ENCODE measurements at regions not wholly inside any gene's neighbourhood (a gene's known extent, or its start where the extent isn't known, plus 50 kb on each side); places are given as distances from the start of the nearest gene placed in this dataset.
"Not testable (repeated sequence)": the region's sequence is repeated elsewhere in the genome, so short reads cannot be mapped to it uniquely, and the experiment has no call there.

DNA sequence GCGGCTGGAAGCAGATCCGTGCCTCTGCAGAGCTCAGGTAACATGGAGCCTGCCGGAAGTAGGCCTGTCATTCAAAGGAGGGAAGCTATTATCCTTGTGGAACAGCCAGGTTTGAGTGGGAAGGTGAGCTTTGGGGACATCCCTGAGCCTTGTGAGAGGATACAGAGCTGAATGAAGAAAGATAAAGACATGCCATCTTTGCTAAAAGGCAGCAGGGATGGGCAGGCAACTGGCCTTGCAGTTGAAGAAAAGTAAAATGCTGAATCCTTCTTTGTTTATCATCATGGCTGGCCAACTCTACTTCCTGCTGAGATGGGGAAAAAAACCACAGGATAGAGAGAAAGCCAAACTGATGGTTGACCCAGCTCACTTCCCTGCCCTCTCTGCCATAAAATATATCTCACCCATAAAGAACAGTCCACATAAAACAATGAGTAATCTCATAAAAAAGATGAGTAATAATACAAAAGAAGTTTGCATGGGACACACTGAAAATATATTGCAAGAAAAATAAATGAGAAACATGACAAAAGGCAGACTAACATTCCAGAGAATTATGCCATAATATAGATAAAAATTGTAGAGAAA lies 226.3 kb downstream of the DLEU7 start:
- H3K27ac ChIP-seq (ENCODE audit: insufficient read depth, low read length, poor library complexity, severe bottlenecking), result no peak overlapping the region
- no peaks in the 10 kb centered on the region for H3K9me3 ChIP-seq (ENCODE audit: control insufficient read depth, low read length)
- no peaks in the 10 kb centered on the region for H3K36me3 ChIP-seq (ENCODE audit: control insufficient read depth, insufficient read depth, low read length)
- no peaks in the 10 kb centered on the region for H3K27me3 ChIP-seq (replicated peaks; ENCODE audit: control insufficient read depth, insufficient read depth, low read length, poor library complexity, severe bottlenecking)
- no peaks in the 10 kb centered on the region for H3K4me1 ChIP-seq (ENCODE audit: control insufficient read depth, insufficient read depth, low read length, poor library complexity, severe bottlenecking)
- no peak for DNase-seq
- no peak overlapping the region for H3K4me3 ChIP-seq (ENCODE audit: insufficient read depth, low read depth, low read length, poor library complexity, severe bottlenecking)

- no peaks in the 10 kb centered on the region for H3K4me1 ChIP-seq (ENCODE audit: control insufficient read depth, insufficient read depth, low read length, poor library complexity, severe bottlenecking)
- no peak overlapping the region for H3K4me3 ChIP-seq (ENCODE audit: insufficient read depth, low read depth, low read length, poor library complexity, severe bottlenecking)
- no peak overlapping the region for H3K27ac ChIP-seq (ENCODE audit: insufficient read depth, low read length, poor library complexity, severe bottlenecking)
- H3K9me3 ChIP-seq (ENCODE audit: control insufficient read depth, low read length), result no peaks in the 10 kb centered on the region
- no peaks in the 10 kb centered on the region for H3K27me3 ChIP-seq (replicated peaks; ENCODE audit: control insufficient read depth, insufficient read depth, low read length, poor library complexity, severe bottlenecking)
- H3K36me3 ChIP-seq (ENCODE audit: control insufficient read depth, insufficient read depth, low read length), result no peaks in the 10 kb centered on the region
- DNase-seq, result no peak
These were observed 225.3 kb downstream of the DLEU7 start for GRCh38 chr13:50618206-50618605.

DNA sequence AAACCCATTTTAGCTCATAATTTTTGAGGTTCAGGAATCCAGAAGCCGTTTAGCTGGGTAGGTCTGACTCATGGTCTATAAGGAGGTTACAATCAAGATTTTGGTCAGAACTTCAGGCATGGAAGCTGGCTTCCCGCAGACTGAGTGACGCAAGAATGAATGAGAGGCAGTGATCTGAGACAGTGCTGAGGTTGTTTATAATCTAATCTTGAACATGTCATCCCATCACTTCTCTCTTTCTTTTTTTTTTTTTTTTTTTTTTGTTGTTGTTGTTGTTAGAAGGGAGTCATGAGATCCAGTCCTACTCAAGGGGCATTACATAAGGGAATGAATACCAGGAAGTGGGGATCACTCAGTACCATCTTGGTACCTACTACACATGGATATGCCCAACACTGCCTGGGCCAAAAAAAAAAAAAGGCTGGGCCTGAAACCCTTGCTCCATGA lies 217.4 kb downstream of the DLEU7 start:
- no peaks in the 10 kb centered on the region for H3K36me3 ChIP-seq (ENCODE audit: control insufficient read depth, insufficient read depth, low read length)
- no peak for DNase-seq
- no peak overlapping the region for H3K4me3 ChIP-seq (ENCODE audit: insufficient read depth, low read depth, low read length, poor library complexity, severe bottlenecking)
- H3K4me1 ChIP-seq (ENCODE audit: control insufficient read depth, insufficient read depth, low read length, poor library complexity, severe bottlenecking), result no peaks in the 10 kb centered on the region
- no peak overlapping the region for H3K27ac ChIP-seq (ENCODE audit: insufficient read depth, low read length, poor library complexity, severe bottlenecking)
- H3K27me3 ChIP-seq (replicated peaks; ENCODE audit: control insufficient read depth, insufficient read depth, low read length, poor library complexity, severe bottlenecking), result no peaks in the 10 kb centered on the region
- no peaks in the 10 kb centered on the region for H3K9me3 ChIP-seq (ENCODE audit: control insufficient read depth, low read length)

DNA sequence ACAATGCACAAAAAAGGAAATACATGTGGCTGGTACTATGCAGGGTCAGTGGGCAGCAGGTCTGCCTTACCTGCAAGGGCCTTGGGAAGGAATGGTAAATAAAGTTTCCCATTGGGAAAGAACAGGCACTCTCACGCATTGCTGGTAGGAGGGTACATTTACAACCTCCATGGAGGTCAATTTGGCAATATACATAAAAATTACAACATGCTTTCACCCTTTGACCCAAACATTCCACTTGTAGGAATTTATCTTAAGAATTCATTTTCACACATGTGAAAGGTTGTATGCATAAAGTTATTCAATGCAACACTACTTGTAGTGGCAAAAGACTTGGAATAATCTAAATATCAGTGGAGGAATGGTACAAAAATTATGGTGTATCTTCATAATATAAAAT lies 216.4 kb downstream of the DLEU7 start:
- no peaks in the 10 kb centered on the region for H3K4me1 ChIP-seq (ENCODE audit: control insufficient read depth, insufficient read depth, low read length, poor library complexity, severe bottlenecking)
- no peak overlapping the region for H3K27ac ChIP-seq (ENCODE audit: insufficient read depth, low read length, poor library complexity, severe bottlenecking)
- no peaks in the 10 kb centered on the region for H3K36me3 ChIP-seq (ENCODE audit: control insufficient read depth, insufficient read depth, low read length)
- no peaks in the 10 kb centered on the region for H3K27me3 ChIP-seq (replicated peaks; ENCODE audit: control insufficient read depth, insufficient read depth, low read length, poor library complexity, severe bottlenecking)
- H3K9me3 ChIP-seq (ENCODE audit: control insufficient read depth, low read length), result no peaks in the 10 kb centered on the region
- no peak overlapping the region for H3K4me3 ChIP-seq (ENCODE audit: insufficient read depth, low read depth, low read length, poor library complexity, severe bottlenecking)
- no peak for DNase-seq

GRCh38 chr13:50628512-50628911 lies 215.0 kb downstream of the DLEU7 start:
- not testable (repeated sequence) for H3K9me3 ChIP-seq (ENCODE audit: control insufficient read depth, low read length); H3K27ac ChIP-seq (ENCODE audit: insufficient read depth, low read length, poor library complexity, severe bottlenecking); H3K4me1 ChIP-seq (ENCODE audit: control insufficient read depth, insufficient read depth, low read length, poor library complexity, severe bottlenecking); H3K4me3 ChIP-seq (ENCODE audit: insufficient read depth, low read depth, low read length, poor library complexity, severe bottlenecking); H3K36me3 ChIP-seq (ENCODE audit: control insufficient read depth, insufficient read depth, low read length); DNase-seq; H3K27me3 ChIP-seq (replicated peaks; ENCODE audit: control insufficient read depth, insufficient read depth, low read length, poor library complexity, severe bottlenecking)

- no peak for DNase-seq
- Histone ChIP-seq H3K27me3 (replicated peaks; ENCODE audit: control insufficient read depth, insufficient read depth, low read length, poor library complexity, severe bottlenecking) (no peaks in the 10 kb centered on the region), H3K27ac (ENCODE audit: insufficient read depth, low read length, poor library complexity, severe bottlenecking) (no peak overlapping the region), H3K4me1 (ENCODE audit: control insufficient read depth, insufficient read depth, low read length, poor library complexity, severe bottlenecking) (no peaks in the 10 kb centered on the region), H3K9me3 (ENCODE audit: control insufficient read depth, low read length) (no peaks in the 10 kb centered on the region), H3K4me3 (ENCODE audit: insufficient read depth, low read depth, low read length, poor library complexity, severe bottlenecking) (no peak overlapping the region), H3K36me3 (ENCODE audit: control insufficient read depth, insufficient read depth, low read length) (no peaks in the 10 kb centered on the region)
These were observed 214.0 kb downstream of the DLEU7 start for GRCh38 chr13:50629497-50629896.

DNA sequence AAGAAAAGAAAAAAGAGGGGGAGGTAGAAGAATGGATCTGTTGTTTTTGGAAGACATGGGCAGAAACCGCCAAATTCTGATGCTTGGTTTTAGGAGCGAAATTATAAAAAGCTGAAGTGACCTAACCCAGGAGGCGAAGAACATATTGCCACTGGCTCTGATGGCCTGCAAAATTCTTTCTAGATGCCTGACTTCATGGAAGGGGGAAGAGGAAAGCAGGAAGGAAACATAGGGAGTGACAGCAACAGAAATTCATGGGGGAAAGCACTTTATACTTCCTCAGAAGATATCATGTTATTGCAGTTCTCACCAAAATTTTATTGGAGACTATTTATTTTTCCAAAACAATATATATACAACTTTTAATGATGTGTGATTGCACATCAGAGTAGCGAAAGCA lies 213.5 kb downstream of the DLEU7 start:
- H3K4me1 ChIP-seq (ENCODE audit: control insufficient read depth, insufficient read depth, low read length, poor library complexity, severe bottlenecking), result no peaks in the 10 kb centered on the region
- no peak overlapping the region for H3K4me3 ChIP-seq (ENCODE audit: insufficient read depth, low read depth, low read length, poor library complexity, severe bottlenecking)
- no peak overlapping the region for H3K27ac ChIP-seq (ENCODE audit: insufficient read depth, low read length, poor library complexity, severe bottlenecking)
- no peaks in the 10 kb centered on the region for H3K27me3 ChIP-seq (replicated peaks; ENCODE audit: control insufficient read depth, insufficient read depth, low read length, poor library complexity, severe bottlenecking)
- no peaks in the 10 kb centered on the region for H3K36me3 ChIP-seq (ENCODE audit: control insufficient read depth, insufficient read depth, low read length)
- DNase-seq, result no peak
- no peaks in the 10 kb centered on the region for H3K9me3 ChIP-seq (ENCODE audit: control insufficient read depth, low read length)

DNA sequence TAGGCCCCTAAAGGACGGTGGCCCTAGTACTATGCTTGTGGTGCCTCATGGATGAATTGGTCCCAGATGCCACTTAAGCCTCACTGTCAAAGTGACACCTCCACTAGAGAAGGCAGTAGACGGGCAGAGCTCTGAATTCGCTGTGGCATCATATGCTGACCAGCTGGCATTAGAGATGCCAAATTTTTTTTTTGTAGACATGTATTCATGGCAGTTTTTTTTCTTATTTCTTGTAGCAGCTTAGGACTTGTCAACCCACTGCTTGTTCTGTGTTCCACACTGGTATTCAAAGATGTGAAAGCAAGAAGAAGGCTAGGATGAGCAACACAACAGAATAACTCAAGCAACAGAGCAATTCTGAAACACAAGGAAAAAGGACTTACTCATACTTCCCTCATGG lies 212.5 kb downstream of the DLEU7 start:
- Histone ChIP-seq H3K4me1 (ENCODE audit: control insufficient read depth, insufficient read depth, low read length, poor library complexity, severe bottlenecking) (no peaks in the 10 kb centered on the region), H3K9me3 (ENCODE audit: control insufficient read depth, low read length) (no peaks in the 10 kb centered on the region), H3K4me3 (ENCODE audit: insufficient read depth, low read depth, low read length, poor library complexity, severe bottlenecking) (no peak overlapping the region), H3K36me3 (ENCODE audit: control insufficient read depth, insufficient read depth, low read length) (no peaks in the 10 kb centered on the region), H3K27ac (ENCODE audit: insufficient read depth, low read length, poor library complexity, severe bottlenecking) (no peak overlapping the region), H3K27me3 (replicated peaks; ENCODE audit: control insufficient read depth, insufficient read depth, low read length, poor library complexity, severe bottlenecking) (no peaks in the 10 kb centered on the region)
- no peak for DNase-seq

GRCh38 chr13:50634339-50634738 lies 209.2 kb downstream of the DLEU7 start:
- Histone ChIP-seq H3K27ac (ENCODE audit: insufficient read depth, low read length, poor library complexity, severe bottlenecking) (no peak overlapping the region), H3K9me3 (ENCODE audit: control insufficient read depth, low read length) (no peaks in the 10 kb centered on the region), H3K36me3 (ENCODE audit: control insufficient read depth, insufficient read depth, low read length) (no peaks in the 10 kb centered on the region), H3K4me1 (ENCODE audit: control insufficient read depth, insufficient read depth, low read length, poor library complexity, severe bottlenecking) (no peaks in the 10 kb centered on the region), H3K4me3 (ENCODE audit: insufficient read depth, low read depth, low read length, poor library complexity, severe bottlenecking) (no peak overlapping the region), H3K27me3 (replicated peaks; ENCODE audit: control insufficient read depth, insufficient read depth, low read length, poor library complexity, severe bottlenecking) (no peaks in the 10 kb centered on the region)
- no peak for DNase-seq

- no peaks in the 10 kb centered on the region for H3K9me3 ChIP-seq (ENCODE audit: control insufficient read depth, low read length)
- no peak overlapping the region for H3K27ac ChIP-seq (ENCODE audit: insufficient read depth, low read length, poor library complexity, severe bottlenecking)
- no peaks in the 10 kb centered on the region for H3K36me3 ChIP-seq (ENCODE audit: control insufficient read depth, insufficient read depth, low read length)
- no peak for DNase-seq
- H3K4me3 ChIP-seq (ENCODE audit: insufficient read depth, low read depth, low read length, poor library complexity, severe bottlenecking), result no peak overlapping the region
- no peaks in the 10 kb centered on the region for H3K4me1 ChIP-seq (ENCODE audit: control insufficient read depth, insufficient read depth, low read length, poor library complexity, severe bottlenecking)
- H3K27me3 ChIP-seq (replicated peaks; ENCODE audit: control insufficient read depth, insufficient read depth, low read length, poor library complexity, severe bottlenecking), result no peaks in the 10 kb centered on the region
These were observed 208.0 kb downstream of the DLEU7 start for GRCh38 chr13:50635504-50635903.

All from effector memory CD4-positive, alpha-beta T cell (primary cell).